ENCODE measurements at regions not wholly inside any gene's neighbourhood (a gene's known extent, or its start where the extent isn't known, plus 50 kb on each side); places are given as distances from the start of the nearest gene placed in this dataset.

DNA sequence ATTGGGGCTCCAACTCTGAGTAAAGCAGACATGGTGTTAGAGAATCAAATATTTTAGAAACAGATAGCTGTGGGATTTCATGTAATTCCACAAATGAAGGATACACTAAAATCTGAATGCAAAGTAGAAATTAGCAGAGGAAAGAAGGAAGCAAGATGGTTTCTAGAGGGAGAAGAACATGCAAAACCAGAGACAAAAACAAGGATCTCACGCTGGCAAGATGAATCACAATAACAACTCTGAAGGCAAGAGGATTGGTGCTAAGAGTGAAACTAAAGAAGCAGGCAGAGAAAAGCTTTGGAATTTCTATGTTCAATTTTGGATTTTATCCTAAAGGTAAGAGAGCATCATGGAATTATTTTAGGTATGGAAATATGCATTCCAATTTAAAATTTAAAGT is 857.2 kb upstream of the COX7C start:
- TF ChIP-seq EP300 (IDR thresholded peaks at IDR 0.05; ENCODE audit: low read depth) (no peak), POLR2AphosphoS5 (IDR thresholded peaks at IDR 0.05) (no peak)

Data from transverse colon (tissue), 3 donors.